Left lung (tissue), 4 donors: ENCODE measurements at regions not wholly inside any gene's neighbourhood (a gene's known extent, or its start where the extent isn't known, plus 50 kb on each side); places are given as distances from the start of the nearest gene placed in this dataset.

Experiments used
- ATAC-seq: fragments of 200-7000 bp; cut with Tn5 transposase; one replicate; pipeline ENCODE4 v1.9.1; 2020; ENCODE audit warnings: moderate library complexity
- DNase-seq, 4 donors: peaks; one replicate each; pipeline ENCODE4 v3.0.0-alpha.2; 2013 to 2020
- H3K27ac ChIP-seq, 2 donors: fragments of 200-600 bp; sonication (generic) in 1 of 2; one replicate each; pipeline versions ENCODE4 v1.5.0 to v1.8.0; 2020 to 2021
- H3K27me3 ChIP-seq, 2 donors: fragments of 200-600 bp; sonication (generic) in 1 of 2; one replicate each; pipeline versions ENCODE4 v1.5.0 to v1.8.0; 2020 to 2021
- H3K36me3 ChIP-seq, 2 donors: fragments of 200-600 bp; sonication (generic) in 1 of 2; one replicate each; pipeline versions ENCODE4 v1.5.0 to v1.8.0; 2020 to 2021
- H3K4me1 ChIP-seq, 2 donors: fragments of 200-600 bp; one replicate each; pipeline ENCODE4 v1.8.0; 2021
- H3K4me3 ChIP-seq, 2 donors: fragments of 200-600 bp; sonication (generic) in 1 of 2; one replicate each; pipeline versions ENCODE4 v1.5.0 to v1.8.0; 2020 to 2021; ENCODE audit warnings: mild to moderate bottlenecking in 1 of 2
- H3K9me3 ChIP-seq, 2 donors: fragments of 200-600 bp; sonication (generic) in 1 of 2; one replicate each; pipeline versions ENCODE4 v1.5.0 to v1.8.0; 2020 to 2021
- CTCF ChIP-seq, 2 donors: fragments of 200-600 bp; sonication (generic) in 1 of 2; IDR thresholded peaks; one replicate each; pipeline versions ENCODE4 v1.5.0 to v1.8.0; 2021; ENCODE audit warnings: antibody characterized with exemption in 2 of 2
- intact Hi-C, 2 donors: fragments of 100-400 bp; cut with DNase I; formaldehyde crosslinking; loops; one replicate each; pipeline versions ENCODE4 v1.11.2 to v1.14.2; 2022
- donor health status: DM: no; HTN: yes; CAD: no.
- donor health status: DM: no; HTN: no; CAD: no.

GRCh38 chr2:352696-353095, 64.8 kb upstream of the ALKAL2 start:
- H3K27ac ChIP-seq: no peak overlapping the region
- no peak for ATAC-seq
- DNase-seq: no peak
- H3K4me1 ChIP-seq: no peaks in the 10 kb centered on the region
- intact Hi-C loops: no loop called here
- H3K9me3 ChIP-seq: no peaks in the 10 kb centered on the region
- H3K4me3 ChIP-seq: no peak overlapping the region
- H3K36me3 ChIP-seq: no peaks in the 10 kb centered on the region
- no peak for TF ChIP-seq CTCF (IDR thresholded peaks at IDR 0.05)
- peaks cover 0 to 8% of the 10 kb centered on the region in 2 donors for H3K27me3 ChIP-seq

- DNase-seq (no peak), ATAC-seq (no peak)
- no peak for TF ChIP-seq CTCF (IDR thresholded peaks at IDR 0.05)
- Histone ChIP-seq H3K36me3 (no peaks in the 10 kb centered on the region), H3K27me3 (peaks cover 0 to 8% of the 10 kb centered on the region in 2 donors), H3K4me1 (no peaks in the 10 kb centered on the region), H3K27ac (no peak overlapping the region), H3K4me3 (no peak overlapping the region), H3K9me3 (no peaks in the 10 kb centered on the region)
- intact Hi-C loops: no loop called here
These were observed 61.5 kb upstream of the ALKAL2 start for GRCh38 chr2:349390-349789.

GRCh38 chr2:348361-348916, 60.5 kb upstream of the ALKAL2 start:
- Histone ChIP-seq H3K27ac (no peak overlapping the region), H3K4me3 (no peak overlapping the region), H3K36me3 (no peaks in the 10 kb centered on the region), H3K4me1 (no peaks in the 10 kb centered on the region), H3K9me3 (no peaks in the 10 kb centered on the region), H3K27me3 (peaks cover 0 to 8% of the 10 kb centered on the region in 2 donors)
- ATAC-seq (no peak), DNase-seq (no peak)
- intact Hi-C loops: no loop called here
- no peak for TF ChIP-seq CTCF (IDR thresholded peaks at IDR 0.05)

GRCh38 chr2:344811-345210, 56.9 kb upstream of the ALKAL2 start:
- H3K4me3 ChIP-seq: no peak overlapping the region
- no peak for ATAC-seq
- TF ChIP-seq CTCF (IDR thresholded peaks at IDR 0.05): no peak
- intact Hi-C loops: no loop called here
- no peaks in the 10 kb centered on the region for H3K9me3 ChIP-seq
- no peak overlapping the region for H3K27ac ChIP-seq
- no peaks in the 10 kb centered on the region for H3K36me3 ChIP-seq
- H3K27me3 ChIP-seq: no peaks in the 10 kb centered on the region
- no peak for DNase-seq
- no peaks in the 10 kb centered on the region for H3K4me1 ChIP-seq

- peaks cover 0 to 11% of the 10 kb centered on the region in 2 donors for H3K9me3 ChIP-seq
- H3K27ac ChIP-seq: no peak overlapping the region
These were observed 55.5 kb upstream of the ALKAL2 start for GRCh38 chr2:343355-343754.

More at GRCh38 chr2:343355-343754, 55.5 kb upstream of the ALKAL2 start:
- intact Hi-C loops: no loop called here
- no peak for TF ChIP-seq CTCF (IDR thresholded peaks at IDR 0.05)
- no peak overlapping the region for H3K4me3 ChIP-seq
- H3K4me1 ChIP-seq: no peaks in the 10 kb centered on the region
- no peak for ATAC-seq
- DNase-seq: no peak
- H3K27me3 ChIP-seq: no peaks in the 10 kb centered on the region
- H3K36me3 ChIP-seq: no peaks in the 10 kb centered on the region
